ENCODE measurements at regions not wholly inside any gene's neighbourhood (a gene's known extent, or its start where the extent isn't known, plus 50 kb on each side); places are given as distances from the start of the nearest gene placed in this dataset.

GRCh38 chr2:221896505-221897151 lies 324.5 kb upstream of the EPHA4 start:
- no peak for TF ChIP-seq POLR2A (IDR thresholded peaks at IDR 0.05)
- TF ChIP-seq, protein P1, sequence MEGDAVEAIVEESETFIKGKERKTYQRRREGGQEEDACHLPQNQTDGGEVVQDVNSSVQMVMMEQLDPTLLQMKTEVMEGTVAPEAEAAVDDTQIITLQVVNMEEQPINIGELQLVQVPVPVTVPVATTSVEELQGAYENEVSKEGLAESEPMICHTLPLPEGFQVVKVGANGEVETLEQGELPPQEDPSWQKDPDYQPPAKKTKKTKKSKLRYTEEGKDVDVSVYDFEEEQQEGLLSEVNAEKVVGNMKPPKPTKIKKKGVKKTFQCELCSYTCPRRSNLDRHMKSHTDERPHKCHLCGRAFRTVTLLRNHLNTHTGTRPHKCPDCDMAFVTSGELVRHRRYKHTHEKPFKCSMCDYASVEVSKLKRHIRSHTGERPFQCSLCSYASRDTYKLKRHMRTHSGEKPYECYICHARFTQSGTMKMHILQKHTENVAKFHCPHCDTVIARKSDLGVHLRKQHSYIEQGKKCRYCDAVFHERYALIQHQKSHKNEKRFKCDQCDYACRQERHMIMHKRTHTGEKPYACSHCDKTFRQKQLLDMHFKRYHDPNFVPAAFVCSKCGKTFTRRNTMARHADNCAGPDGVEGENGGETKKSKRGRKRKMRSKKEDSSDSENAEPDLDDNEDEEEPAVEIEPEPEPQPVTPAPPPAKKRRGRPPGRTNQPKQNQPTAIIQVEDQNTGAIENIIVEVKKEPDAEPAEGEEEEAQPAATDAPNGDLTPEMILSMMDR (IDR thresholded peaks at IDR 0.05) = no peak
